ENCODE measurements at regions not wholly inside any gene's neighbourhood (a gene's known extent, or its start where the extent isn't known, plus 50 kb on each side); places are given as distances from the start of the nearest gene placed in this dataset.

GRCh38 chr6:98335594-98335993 lies 498.8 kb upstream of the POU3F2 start:
- no peaks in the 10 kb centered on the region for H4K20me1 ChIP-seq (ENCODE audit: insufficient read depth, low read length)
- no peaks in the 10 kb centered on the region for H3K79me2 ChIP-seq (ENCODE audit: insufficient read depth, low read length)

GRCh38 chr6:98339506-98339905 lies 494.9 kb upstream of the POU3F2 start:
- H3K27ac ChIP-seq (ENCODE audit: low read depth, low read length): no peak overlapping the region
- Mint-ChIP-seq H3K4me1 (ENCODE audit: low read depth, unreplicated experiment) (no peaks in the 10 kb centered on the region), H3K27me3 (ENCODE audit: low read depth, unreplicated experiment) (no peaks in the 10 kb centered on the region), H3K36me3 (ENCODE audit: low read depth, unreplicated experiment) (no peaks in the 10 kb centered on the region), H3K9me3 (ENCODE audit: unreplicated experiment) (no peaks in the 10 kb centered on the region), H3K4me3 (ENCODE audit: unreplicated experiment) (no peak overlapping the region), H3K27ac (ENCODE audit: unreplicated experiment) (no peak overlapping the region)
- DNase-seq (ENCODE audit: low read depth) (no peak), FAIRE-seq (no peak)
- no peak overlapping the region for H3K9ac ChIP-seq (ENCODE audit: low read length)
- H3K9me3 ChIP-seq (ENCODE audit: insufficient read depth, low read depth, low read length): no peaks in the 10 kb centered on the region
- H2AFZ ChIP-seq (ENCODE audit: low read depth, low read length): no peak overlapping the region
- H3K4me2 ChIP-seq (ENCODE audit: low read length): no peak overlapping the region
- H3K36me3 ChIP-seq (ENCODE audit: insufficient read depth, low read length): no peaks in the 10 kb centered on the region
- no peak overlapping the region for H3K4me3 ChIP-seq (ENCODE audit: insufficient read depth, low read depth, low read length)
- no peaks in the 10 kb centered on the region for H3K4me1 ChIP-seq (ENCODE audit: insufficient read depth, low read length)
- no peaks in the 10 kb centered on the region for H3K27me3 ChIP-seq (ENCODE audit: insufficient read depth, low read length)
- TF ChIP-seq EZH2 (IDR thresholded peaks at IDR 0.05; ENCODE audit: insufficient read depth, low read length) (no peak), CTCF (IDR thresholded peaks at IDR 0.05; ENCODE audit: insufficient read depth, low read depth, low read length) (no peak)
- no peaks in the 10 kb centered on the region for H4K20me1 ChIP-seq (ENCODE audit: insufficient read depth, low read length)
- H3K79me2 ChIP-seq (ENCODE audit: insufficient read depth, low read length): no peaks in the 10 kb centered on the region

More at GRCh38 chr6:98335594-98335993, 498.8 kb upstream of the POU3F2 start:
- no peaks in the 10 kb centered on the region for H3K36me3 ChIP-seq (ENCODE audit: insufficient read depth, low read length)
- Mint-ChIP-seq H3K4me1 (ENCODE audit: low read depth, unreplicated experiment) (no peaks in the 10 kb centered on the region), H3K9me3 (ENCODE audit: unreplicated experiment) (no peaks in the 10 kb centered on the region), H3K4me3 (ENCODE audit: unreplicated experiment) (no peak overlapping the region), H3K27me3 (ENCODE audit: low read depth, unreplicated experiment) (no peaks in the 10 kb centered on the region), H3K27ac (ENCODE audit: unreplicated experiment) (no peak overlapping the region), H3K36me3 (ENCODE audit: low read depth, unreplicated experiment) (no peaks in the 10 kb centered on the region)
- no peaks in the 10 kb centered on the region for H3K27me3 ChIP-seq (ENCODE audit: insufficient read depth, low read length)
- no peaks in the 10 kb centered on the region for H3K9me3 ChIP-seq (ENCODE audit: insufficient read depth, low read depth, low read length)
- no peak overlapping the region for H3K4me3 ChIP-seq (ENCODE audit: insufficient read depth, low read depth, low read length)
- no peak overlapping the region for H3K4me2 ChIP-seq (ENCODE audit: low read length)
- no peak overlapping the region for H3K27ac ChIP-seq (ENCODE audit: low read depth, low read length)
- no peak for DNase-seq (ENCODE audit: low read depth)
- H3K4me1 ChIP-seq (ENCODE audit: insufficient read depth, low read length): no peaks in the 10 kb centered on the region
- TF ChIP-seq EZH2 (IDR thresholded peaks at IDR 0.05; ENCODE audit: insufficient read depth, low read length) (no peak), CTCF (IDR thresholded peaks at IDR 0.05; ENCODE audit: insufficient read depth, low read depth, low read length) (no peak)
- no peak for FAIRE-seq
- H3K9ac ChIP-seq (ENCODE audit: low read length): no peak overlapping the region
- no peak overlapping the region for H2AFZ ChIP-seq (ENCODE audit: low read depth, low read length)

- H3K9me3 ChIP-seq (ENCODE audit: insufficient read depth, low read depth, low read length): no peaks in the 10 kb centered on the region
- H3K79me2 ChIP-seq (ENCODE audit: insufficient read depth, low read length): no peaks in the 10 kb centered on the region
- no peaks in the 10 kb centered on the region for H3K9me3 Mint-ChIP-seq (ENCODE audit: unreplicated experiment)
- no peaks in the 10 kb centered on the region for H3K4me1 ChIP-seq (ENCODE audit: insufficient read depth, low read length)
- no peak overlapping the region for H2AFZ ChIP-seq (ENCODE audit: low read depth, low read length)
- no peaks in the 10 kb centered on the region for H3K27me3 Mint-ChIP-seq (ENCODE audit: low read depth, unreplicated experiment)
- H3K4me3 ChIP-seq (ENCODE audit: insufficient read depth, low read depth, low read length): no peak overlapping the region
- TF ChIP-seq CTCF (IDR thresholded peaks at IDR 0.05; ENCODE audit: insufficient read depth, low read depth, low read length) (no peak), EZH2 (IDR thresholded peaks at IDR 0.05; ENCODE audit: insufficient read depth, low read length) (no peak)
- no peaks in the 10 kb centered on the region for H3K27me3 ChIP-seq (ENCODE audit: insufficient read depth, low read length)
- no peaks in the 10 kb centered on the region for H4K20me1 ChIP-seq (ENCODE audit: insufficient read depth, low read length)
- H3K36me3 Mint-ChIP-seq (ENCODE audit: low read depth, unreplicated experiment): no peaks in the 10 kb centered on the region
- no peaks in the 10 kb centered on the region for H3K36me3 ChIP-seq (ENCODE audit: insufficient read depth, low read length)
- no peak overlapping the region for H3K27ac ChIP-seq (ENCODE audit: low read depth, low read length)
- H3K4me1 Mint-ChIP-seq (ENCODE audit: low read depth, unreplicated experiment): no peaks in the 10 kb centered on the region
- H3K27ac Mint-ChIP-seq (ENCODE audit: unreplicated experiment): no peak overlapping the region
- no peak overlapping the region for H3K4me3 Mint-ChIP-seq (ENCODE audit: unreplicated experiment)
- FAIRE-seq: no peak
- no peak overlapping the region for H3K9ac ChIP-seq (ENCODE audit: low read length)
- DNase-seq (ENCODE audit: low read depth): no peak
- H3K4me2 ChIP-seq (ENCODE audit: low read length): no peak overlapping the region
Observed at GRCh38 chr6:98343004-98343403, 491.4 kb upstream of the POU3F2 start.
